ENCODE measurements at regions not wholly inside any gene's neighbourhood (a gene's known extent, or its start where the extent isn't known, plus 50 kb on each side); places are given as distances from the start of the nearest gene placed in this dataset.
"Not testable (repeated sequence)": the region's sequence is repeated elsewhere in the genome, so short reads cannot be mapped to it uniquely, and the experiment has no call there.

DNA sequence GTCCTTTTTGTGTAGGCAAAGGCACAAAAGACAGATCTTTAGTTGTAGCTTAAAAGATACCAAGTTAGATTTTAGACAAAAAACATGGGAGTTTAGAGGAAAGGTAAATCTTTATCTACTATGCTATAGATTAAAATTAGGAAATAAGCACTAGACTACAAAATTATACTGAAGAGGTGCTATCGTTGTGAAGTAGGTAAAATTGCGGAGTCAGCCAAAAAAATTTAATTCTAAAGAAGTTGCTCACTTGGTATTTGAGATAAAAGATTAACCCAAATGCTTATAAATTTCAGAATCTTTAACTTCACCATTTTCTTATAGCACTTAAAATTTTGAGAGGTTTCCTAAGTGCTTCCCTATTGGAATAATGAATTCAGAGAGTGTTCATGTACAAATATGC, 604.1 kb downstream of the GRXCR1 start:
- Histone ChIP-seq H3K27me3 (ENCODE audit: insufficient read depth, low read length) (no peaks in the 10 kb centered on the region), H3K36me3 (ENCODE audit: insufficient read depth, low read length) (no peaks in the 10 kb centered on the region), H3K9me3 (ENCODE audit: insufficient read depth, low read depth, low read length) (no peaks in the 10 kb centered on the region), H4K20me1 (ENCODE audit: insufficient read depth, low read length) (no peaks in the 10 kb centered on the region), H3K27ac (ENCODE audit: low read depth, low read length) (no peak overlapping the region), H3K9ac (ENCODE audit: low read length) (no peak overlapping the region), H3K4me1 (ENCODE audit: insufficient read depth, low read length) (no peaks in the 10 kb centered on the region), H3K4me3 (ENCODE audit: insufficient read depth, low read depth, low read length) (no peak overlapping the region), H2AFZ (ENCODE audit: low read depth, low read length) (no peak overlapping the region), H3K4me2 (ENCODE audit: low read length) (no peak overlapping the region), H3K79me2 (ENCODE audit: insufficient read depth, low read length) (no peaks in the 10 kb centered on the region)
- Mint-ChIP-seq H3K4me1 (ENCODE audit: low read depth, unreplicated experiment) (no peaks in the 10 kb centered on the region), H3K9me3 (ENCODE audit: unreplicated experiment) (no peaks in the 10 kb centered on the region), H3K4me3 (ENCODE audit: unreplicated experiment) (no peak overlapping the region), H3K36me3 (ENCODE audit: low read depth, unreplicated experiment) (no peaks in the 10 kb centered on the region), H3K27ac (ENCODE audit: unreplicated experiment) (no peak overlapping the region), H3K27me3 (ENCODE audit: low read depth, unreplicated experiment) (no peaks in the 10 kb centered on the region)
- DNase-seq (ENCODE audit: low read depth) (no peak), FAIRE-seq (no peak)
- no peak for TF ChIP-seq CTCF (IDR thresholded peaks at IDR 0.05; ENCODE audit: insufficient read depth, low read depth, low read length)
- no peak for TF ChIP-seq EZH2 (IDR thresholded peaks at IDR 0.05; ENCODE audit: insufficient read depth, low read length)

DNA sequence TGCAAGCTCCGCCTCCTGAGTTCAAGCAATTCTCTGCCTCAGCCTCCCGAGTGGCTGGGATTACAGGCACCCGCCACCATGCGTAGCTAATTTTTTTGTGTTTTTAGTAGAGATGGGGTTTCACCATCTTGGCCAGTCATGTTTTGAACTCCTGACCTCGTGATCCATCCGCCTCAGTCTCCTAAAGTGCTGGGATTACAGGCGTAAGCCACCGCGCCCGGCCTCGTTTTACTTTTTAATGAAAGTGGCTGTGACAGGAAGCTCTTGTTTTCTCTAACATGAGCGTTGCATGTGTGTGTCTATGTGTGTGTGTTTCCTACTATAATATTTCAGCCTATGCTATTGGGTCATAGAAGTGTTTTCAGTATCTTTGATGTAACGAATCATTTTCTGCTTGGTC, 613.3 kb downstream of the GRXCR1 start:
- H3K36me3 ChIP-seq (ENCODE audit: insufficient read depth, low read length); H3K9ac ChIP-seq (ENCODE audit: low read length); H4K20me1 ChIP-seq (ENCODE audit: insufficient read depth, low read length); H2AFZ ChIP-seq (ENCODE audit: low read depth, low read length); H3K27ac ChIP-seq (ENCODE audit: low read depth, low read length); H3K9me3 Mint-ChIP-seq (ENCODE audit: unreplicated experiment); H3K4me3 Mint-ChIP-seq (ENCODE audit: unreplicated experiment); H3K9me3 ChIP-seq (ENCODE audit: insufficient read depth, low read depth, low read length); FAIRE-seq; H3K4me3 ChIP-seq (ENCODE audit: insufficient read depth, low read depth, low read length); H3K36me3 Mint-ChIP-seq (ENCODE audit: low read depth, unreplicated experiment); H3K79me2 ChIP-seq (ENCODE audit: insufficient read depth, low read length); H3K27me3 ChIP-seq (ENCODE audit: insufficient read depth, low read length); H3K4me1 Mint-ChIP-seq (ENCODE audit: low read depth, unreplicated experiment); H3K4me2 ChIP-seq (ENCODE audit: low read length); H3K27me3 Mint-ChIP-seq (ENCODE audit: low read depth, unreplicated experiment); DNase-seq (ENCODE audit: low read depth); H3K4me1 ChIP-seq (ENCODE audit: insufficient read depth, low read length); H3K27ac Mint-ChIP-seq (ENCODE audit: unreplicated experiment): not testable (repeated sequence)

- no peak for FAIRE-seq
- no peaks in the 10 kb centered on the region for H4K20me1 ChIP-seq (ENCODE audit: insufficient read depth, low read length)
- TF ChIP-seq CTCF (IDR thresholded peaks at IDR 0.05; ENCODE audit: insufficient read depth, low read depth, low read length) (no peak), EZH2 (IDR thresholded peaks at IDR 0.05; ENCODE audit: insufficient read depth, low read length) (no peak)
Measured at GRCh38 chr4:43512253-43512652, 619.7 kb downstream of the GRXCR1 start.

More at GRCh38 chr4:43512253-43512652, 619.7 kb downstream of the GRXCR1 start:
- Histone ChIP-seq H3K9ac (ENCODE audit: low read length) (no peak overlapping the region), H3K4me1 (ENCODE audit: insufficient read depth, low read length) (no peaks in the 10 kb centered on the region), H3K4me2 (ENCODE audit: low read length) (no peak overlapping the region), H3K27me3 (ENCODE audit: insufficient read depth, low read length) (no peaks in the 10 kb centered on the region), H3K27ac (ENCODE audit: low read depth, low read length) (no peak overlapping the region), H3K4me3 (ENCODE audit: insufficient read depth, low read depth, low read length) (no peak overlapping the region), H2AFZ (ENCODE audit: low read depth, low read length) (no peak overlapping the region), H3K36me3 (ENCODE audit: insufficient read depth, low read length) (no peaks in the 10 kb centered on the region), H3K9me3 (ENCODE audit: insufficient read depth, low read depth, low read length) (peaks cover 2% of the 10 kb centered on the region), H3K79me2 (ENCODE audit: insufficient read depth, low read length) (no peaks in the 10 kb centered on the region)
- Mint-ChIP-seq H3K36me3 (ENCODE audit: low read depth, unreplicated experiment) (peaks cover 2% of the 10 kb centered on the region), H3K4me3 (ENCODE audit: unreplicated experiment) (no peak overlapping the region), H3K4me1 (ENCODE audit: low read depth, unreplicated experiment) (no peaks in the 10 kb centered on the region), H3K27ac (ENCODE audit: unreplicated experiment) (no peak overlapping the region), H3K9me3 (ENCODE audit: unreplicated experiment) (peaks cover 2% of the 10 kb centered on the region), H3K27me3 (ENCODE audit: low read depth, unreplicated experiment) (no peaks in the 10 kb centered on the region)
- no peak for DNase-seq (ENCODE audit: low read depth)
